ENCODE measurements at regions not wholly inside any gene's neighbourhood (a gene's known extent, or its start where the extent isn't known, plus 50 kb on each side); places are given as distances from the start of the nearest gene placed in this dataset.

GRCh38 chr19:32141840-32142511 lies 203.4 kb upstream of the ZNF507 start:
- no peak for TF ChIP-seq CTCF (IDR thresholded peaks at IDR 0.05; ENCODE audit: unreplicated experiment)
- Mint-ChIP-seq H3K27ac (no peak overlapping the region), H3K9me3 (ENCODE audit: low read depth) (peaks cover 12% of the 10 kb centered on the region), H3K4me3 (ENCODE audit: low read depth) (no peak overlapping the region), H3K27me3 (peaks cover 12% of the 10 kb centered on the region), H3K36me3 (ENCODE audit: insufficient read depth) (peaks cover 4% of the 10 kb centered on the region), H3K4me1 (ENCODE audit: low read depth) (no peaks in the 10 kb centered on the region)
- DNase-seq (ENCODE audit: low spot score, unreplicated experiment), result no peak

GRCh38 chr19:32146664-32147063 lies 198.7 kb upstream of the ZNF507 start:
- peaks cover 7% of the 10 kb centered on the region for H3K27me3 Mint-ChIP-seq
- H3K4me3 Mint-ChIP-seq (ENCODE audit: low read depth), result no peak overlapping the region
- no peaks in the 10 kb centered on the region for H3K4me1 Mint-ChIP-seq (ENCODE audit: low read depth)
- no peak for DNase-seq (ENCODE audit: low spot score, unreplicated experiment)
- H3K36me3 Mint-ChIP-seq (ENCODE audit: insufficient read depth), result peaks cover 4% of the 10 kb centered on the region
- no peak overlapping the region for H3K27ac Mint-ChIP-seq
- TF ChIP-seq CTCF (IDR thresholded peaks at IDR 0.05; ENCODE audit: unreplicated experiment), result no peak
- peaks cover 34% of the 10 kb centered on the region for H3K9me3 Mint-ChIP-seq (ENCODE audit: low read depth)

- no peak for TF ChIP-seq CTCF (IDR thresholded peaks at IDR 0.05; ENCODE audit: unreplicated experiment)
- Mint-ChIP-seq H3K27me3 (peaks cover 5% of the 10 kb centered on the region), H3K9me3 (ENCODE audit: low read depth) (peaks cover 33% of the 10 kb centered on the region), H3K4me1 (ENCODE audit: low read depth) (no peaks in the 10 kb centered on the region), H3K4me3 (ENCODE audit: low read depth) (no peak overlapping the region), H3K27ac (no peak overlapping the region), H3K36me3 (ENCODE audit: insufficient read depth) (peaks cover 4% of the 10 kb centered on the region)
- DNase-seq (ENCODE audit: low spot score, unreplicated experiment), result no peak
These were observed 194.8 kb upstream of the ZNF507 start for GRCh38 chr19:32150605-32151004.

GRCh38 chr19:32154418-32154817 lies 191.0 kb upstream of the ZNF507 start:
- Mint-ChIP-seq H3K36me3 (ENCODE audit: insufficient read depth) (no peaks in the 10 kb centered on the region), H3K4me3 (ENCODE audit: low read depth) (no peak overlapping the region), H3K9me3 (ENCODE audit: low read depth) (peaks cover 13% of the 10 kb centered on the region), H3K27me3 (peaks cover 14% of the 10 kb centered on the region), H3K4me1 (ENCODE audit: low read depth) (no peaks in the 10 kb centered on the region), H3K27ac (no peak overlapping the region)
- no peak for DNase-seq (ENCODE audit: low spot score, unreplicated experiment)
- TF ChIP-seq CTCF (IDR thresholded peaks at IDR 0.05; ENCODE audit: unreplicated experiment), result no peak

DNA sequence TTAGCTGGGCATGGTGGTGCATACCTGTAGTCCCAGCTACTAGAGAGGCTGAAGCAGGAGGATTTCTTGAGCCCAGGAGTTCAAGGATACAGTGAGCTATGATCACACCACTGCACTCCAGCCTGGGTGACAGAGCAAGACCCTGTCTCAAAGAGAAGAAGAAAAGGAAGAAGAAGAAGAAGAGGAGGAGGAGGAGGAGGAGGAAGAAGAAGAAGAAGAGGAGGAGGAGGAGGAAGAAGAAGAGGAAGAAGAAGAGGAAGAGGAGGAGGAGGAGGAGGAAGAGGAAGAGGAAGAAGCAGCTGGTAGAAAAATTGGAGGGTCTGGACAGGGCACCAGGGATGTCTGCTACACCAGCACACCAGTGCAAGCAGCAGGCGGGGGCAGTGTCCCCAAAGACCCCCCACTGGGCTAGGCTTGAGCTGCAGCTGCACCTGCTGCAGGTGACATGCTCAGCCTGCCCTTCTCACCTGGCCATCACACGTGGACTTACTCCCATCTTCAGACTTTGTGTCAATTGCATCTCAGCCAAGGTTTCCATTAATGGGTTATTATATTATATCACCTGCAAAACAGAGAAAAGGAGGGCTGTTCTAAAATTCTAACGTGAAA lies 180.9 kb upstream of the ZNF507 start:
- Mint-ChIP-seq H3K36me3 (ENCODE audit: insufficient read depth) (no peaks in the 10 kb centered on the region), H3K4me1 (ENCODE audit: low read depth) (peaks cover 16% of the 10 kb centered on the region), H3K4me3 (ENCODE audit: low read depth) (no peak overlapping the region), H3K9me3 (ENCODE audit: low read depth) (no peaks in the 10 kb centered on the region), H3K27me3 (peaks cover 13% of the 10 kb centered on the region), H3K27ac (no peak overlapping the region)
- TF ChIP-seq CTCF (IDR thresholded peaks at IDR 0.05; ENCODE audit: unreplicated experiment), result no peak
- no peak for DNase-seq (ENCODE audit: low spot score, unreplicated experiment)
